Stimulated activated naive B cell treated with anti-CD40 and anti-IgM and Interleukin-4, amounts not matched to agents 10 μg/mL and 1 μg/mL and 100 μg/mL, for 72 hours (primary cell): ENCODE measurements at regions not wholly inside any gene's neighbourhood (a gene's known extent, or its start where the extent isn't known, plus 50 kb on each side); places are given as distances from the start of the nearest gene placed in this dataset.

Source experiments
- ATAC-seq, 2 donors: fragments of 150-1000 bp; cut with Tn5 transposase; replicated peaks; 2 replicates each; pipeline ENCODE4 v1.10.0; 2021; ENCODE audit warnings: moderate library complexity in 1 of 2
- DNase-seq: peaks from one replicate; pipeline ENCODE4 v3.0.0; 2021
- H3K27ac Mint-ChIP-seq: one replicate; pipeline ENCODE4 v1.8.0; 2022; ENCODE audit warnings: mild to moderate bottlenecking, mixed read lengths
- H3K27me3 Mint-ChIP-seq, 2 donors: one replicate each; pipeline ENCODE4 v1.8.0; 2022; ENCODE audit warnings: mixed read lengths in 2 of 2
- H3K36me3 Mint-ChIP-seq, 2 donors: one replicate each; pipeline ENCODE4 v1.8.0; 2022; ENCODE audit warnings: mixed read lengths in 2 of 2, mild to moderate bottlenecking in 1 of 2
- H3K4me1 Mint-ChIP-seq, 2 donors: one replicate each; pipeline ENCODE4 v1.8.0; 2022; ENCODE audit warnings: mixed read lengths in 2 of 2, mild to moderate bottlenecking in 1 of 2
- H3K4me3 Mint-ChIP-seq, 2 donors: one replicate each; pipeline ENCODE4 v1.8.0; 2022; ENCODE audit warnings: mild to moderate bottlenecking in 2 of 2, mixed read lengths in 2 of 2, moderate library complexity in 1 of 2
- H3K9me3 Mint-ChIP-seq, 2 donors: one replicate each; pipeline ENCODE4 v1.8.0; 2022; ENCODE audit warnings: mixed read lengths in 2 of 2, mild to moderate bottlenecking in 1 of 2

- Mint-ChIP-seq H3K4me3 (no peak overlapping the region), H3K27ac (no peak overlapping the region), H3K27me3 (peaks cover 0 to 6% of the 10 kb centered on the region in 2 donors), H3K9me3 (peaks cover 3 to 6% of the 10 kb centered on the region in 2 donors), H3K36me3 (no peaks in the 10 kb centered on the region), H3K4me1 (no peaks in the 10 kb centered on the region)
- DNase-seq (no peak), ATAC-seq (no peak)
These were observed 191.9 kb downstream of the URB2 start for GRCh38 chr1:229817936-229818335.

DNA sequence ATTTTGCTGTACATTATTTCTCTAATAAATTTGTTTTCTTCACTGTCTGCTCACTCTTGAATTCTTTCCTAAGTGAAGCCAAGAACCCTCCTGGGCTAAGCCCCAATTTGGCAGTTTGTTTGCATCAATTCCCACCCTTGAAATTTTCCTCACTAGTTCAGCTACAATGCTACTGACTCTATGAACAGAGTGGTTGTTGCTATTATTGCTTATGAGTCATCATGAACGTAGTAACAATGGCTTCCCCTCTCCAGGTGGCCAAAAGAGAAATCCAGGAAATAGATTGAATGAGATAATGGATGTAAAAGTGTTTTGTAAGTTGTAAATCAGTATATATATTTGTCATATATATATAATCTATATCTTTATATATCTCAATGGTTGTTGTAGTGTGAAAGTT lies 193.0 kb downstream of the URB2 start:
- Mint-ChIP-seq H3K4me1 (no peaks in the 10 kb centered on the region), H3K9me3 (peaks cover 3 to 6% of the 10 kb centered on the region in 2 donors), H3K27me3 (peaks cover 0 to 6% of the 10 kb centered on the region in 2 donors), H3K27ac (no peak overlapping the region), H3K36me3 (no peaks in the 10 kb centered on the region), H3K4me3 (no peak overlapping the region)
- DNase-seq (no peak), ATAC-seq (no peak)

DNA sequence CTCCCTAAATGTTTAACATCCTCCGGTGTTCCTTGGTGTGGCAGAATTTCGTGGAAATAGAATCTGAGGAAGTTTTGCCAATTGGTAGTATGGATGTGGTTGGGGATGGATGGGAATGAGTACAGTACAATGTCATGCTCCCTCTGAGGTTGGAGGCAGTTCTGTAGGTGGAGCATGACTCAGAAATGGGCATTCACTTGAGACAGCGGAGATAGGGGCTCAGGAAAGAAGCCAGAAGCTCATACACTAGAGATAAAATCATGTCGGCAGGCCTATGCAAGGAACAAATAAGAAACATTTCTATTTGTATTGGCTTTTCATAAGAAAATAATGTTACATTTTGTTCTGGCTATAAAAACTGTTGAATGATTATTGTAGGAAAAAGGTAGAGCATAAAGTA lies 196.0 kb downstream of the URB2 start:
- peaks cover 13 to 16% of the 10 kb centered on the region in 2 donors for H3K9me3 Mint-ChIP-seq
- no peak for ATAC-seq
- peaks cover 0 to 4% of the 10 kb centered on the region in 2 donors for H3K4me1 Mint-ChIP-seq
- no peak overlapping the region for H3K27ac Mint-ChIP-seq
- no peak overlapping the region for H3K4me3 Mint-ChIP-seq
- H3K27me3 Mint-ChIP-seq = peaks cover 0 to 10% of the 10 kb centered on the region in 2 donors
- H3K36me3 Mint-ChIP-seq = peaks cover 5% of the 10 kb centered on the region in 2 donors
- DNase-seq = no peak

GRCh38 chr1:229825042-229825441 lies 199.0 kb downstream of the URB2 start:
- Mint-ChIP-seq H3K27me3 (peaks cover 0 to 8% of the 10 kb centered on the region in 2 donors), H3K27ac (no peak overlapping the region), H3K36me3 (peaks cover 7 to 8% of the 10 kb centered on the region in 2 donors), H3K4me3 (no peak overlapping the region), H3K4me1 (peaks cover 0 to 4% of the 10 kb centered on the region in 2 donors), H3K9me3 (peaks cover 14 to 19% of the 10 kb centered on the region in 2 donors)
- no peak for ATAC-seq
- DNase-seq = no peak

DNA sequence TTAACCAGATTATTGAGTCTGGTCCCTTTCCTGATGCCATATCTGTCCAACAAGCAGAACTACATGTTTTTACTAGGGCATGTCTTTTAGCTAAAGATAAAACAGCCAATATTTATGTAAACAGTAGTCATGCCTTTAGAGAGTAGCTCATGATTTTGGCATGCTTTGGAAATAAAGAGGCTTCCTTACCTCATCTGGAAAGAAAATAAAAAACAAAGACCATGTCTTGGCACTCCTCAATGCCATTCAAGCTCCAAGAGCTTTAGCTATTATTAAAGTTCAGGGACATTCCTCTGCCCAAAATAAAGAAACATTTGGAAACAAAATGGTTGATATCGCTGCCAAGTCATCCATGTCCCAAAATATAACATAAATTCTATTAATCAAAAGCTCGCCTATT lies 202.4 kb downstream of the URB2 start:
- ATAC-seq = no peak

DNA sequence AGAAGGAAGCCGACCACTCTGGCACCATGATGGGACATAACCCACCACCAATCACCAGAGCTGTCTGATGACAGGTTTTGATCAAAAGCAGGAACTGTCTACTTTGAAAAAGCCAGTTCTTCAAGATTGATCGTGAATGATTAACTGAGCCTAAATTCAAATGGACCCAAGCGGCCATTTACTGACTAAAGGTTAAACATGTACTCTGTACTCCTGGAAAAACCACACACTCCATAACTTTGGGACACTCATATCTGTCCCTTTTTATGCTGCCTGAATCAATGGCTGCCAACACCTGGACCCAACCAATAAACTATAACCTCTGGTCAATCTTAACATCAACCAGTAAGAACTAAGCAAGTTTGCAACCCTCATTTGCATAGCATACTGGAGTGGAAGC lies 206.6 kb downstream of the URB2 start:
- no peak overlapping the region for H3K27ac Mint-ChIP-seq
- no peaks in the 10 kb centered on the region for H3K36me3 Mint-ChIP-seq
- DNase-seq = no peak
- no peak overlapping the region for H3K4me3 Mint-ChIP-seq
- peaks cover 0 to 1% of the 10 kb centered on the region in 2 donors for H3K4me1 Mint-ChIP-seq
- no peak for ATAC-seq
- H3K27me3 Mint-ChIP-seq = peaks cover 0 to 13% of the 10 kb centered on the region in 2 donors
- peaks cover 0 to 6% of the 10 kb centered on the region in 2 donors for H3K9me3 Mint-ChIP-seq

More for the DNA sequence above, 202.4 kb downstream of the URB2 start:
- Mint-ChIP-seq H3K4me1 (peaks cover 0 to 4% of the 10 kb centered on the region in 2 donors), H3K4me3 (no peak overlapping the region), H3K27me3 (peaks cover 0 to 18% of the 10 kb centered on the region in 2 donors), H3K9me3 (peaks cover 14 to 19% of the 10 kb centered on the region in 2 donors), H3K27ac (no peak overlapping the region), H3K36me3 (peaks cover 7 to 8% of the 10 kb centered on the region in 2 donors)
- DNase-seq = no peak

DNA sequence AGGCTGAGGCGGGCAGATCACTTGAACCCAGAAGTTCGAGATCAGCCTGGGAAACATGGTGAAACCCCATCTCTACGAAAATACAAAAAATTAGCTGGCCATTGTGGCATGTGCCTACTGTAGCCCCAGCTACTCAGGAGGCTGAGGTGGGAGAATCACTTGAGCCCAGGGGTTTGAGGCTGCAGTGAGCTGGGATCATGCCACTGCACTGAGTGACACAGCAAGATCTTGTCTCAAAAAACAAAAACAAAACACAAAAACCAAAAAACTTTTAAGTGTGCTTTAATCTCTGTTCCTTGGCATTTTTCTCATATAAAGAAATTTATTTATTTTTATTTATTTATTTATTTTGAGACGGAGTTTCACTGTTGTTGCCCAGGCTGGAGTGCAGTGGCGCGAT lies 208.2 kb downstream of the URB2 start:
- Mint-ChIP-seq H3K27ac (no peak overlapping the region), H3K36me3 (no peaks in the 10 kb centered on the region), H3K4me3 (no peak overlapping the region), H3K9me3 (no peaks in the 10 kb centered on the region), H3K27me3 (peaks cover 0 to 13% of the 10 kb centered on the region in 2 donors), H3K4me1 (peaks cover 0 to 1% of the 10 kb centered on the region in 2 donors)
- ATAC-seq (no peak), DNase-seq (no peak)

GRCh38 chr1:229835226-229835625 lies 209.2 kb downstream of the URB2 start:
- no peaks in the 10 kb centered on the region for H3K36me3 Mint-ChIP-seq
- DNase-seq (no peak), ATAC-seq (no peak)

GRCh38 chr1:229836324-229836723 lies 210.3 kb downstream of the URB2 start:
- Mint-ChIP-seq H3K27me3 (peaks cover 0 to 8% of the 10 kb centered on the region in 2 donors), H3K27ac (no peak overlapping the region), H3K36me3 (no peaks in the 10 kb centered on the region), H3K4me1 (peaks cover 4% of the 10 kb centered on the region in 2 donors), H3K9me3 (no peaks in the 10 kb centered on the region), H3K4me3 (no peak overlapping the region)
- ATAC-seq = no peak
- no peak for DNase-seq

More at GRCh38 chr1:229835226-229835625, 209.2 kb downstream of the URB2 start:
- no peak overlapping the region for H3K4me3 Mint-ChIP-seq
- H3K9me3 Mint-ChIP-seq = no peaks in the 10 kb centered on the region
- H3K27ac Mint-ChIP-seq = no peak overlapping the region
- peaks cover 0 to 1% of the 10 kb centered on the region in 2 donors for H3K4me1 Mint-ChIP-seq
- peaks cover 0 to 13% of the 10 kb centered on the region in 2 donors for H3K27me3 Mint-ChIP-seq

DNA sequence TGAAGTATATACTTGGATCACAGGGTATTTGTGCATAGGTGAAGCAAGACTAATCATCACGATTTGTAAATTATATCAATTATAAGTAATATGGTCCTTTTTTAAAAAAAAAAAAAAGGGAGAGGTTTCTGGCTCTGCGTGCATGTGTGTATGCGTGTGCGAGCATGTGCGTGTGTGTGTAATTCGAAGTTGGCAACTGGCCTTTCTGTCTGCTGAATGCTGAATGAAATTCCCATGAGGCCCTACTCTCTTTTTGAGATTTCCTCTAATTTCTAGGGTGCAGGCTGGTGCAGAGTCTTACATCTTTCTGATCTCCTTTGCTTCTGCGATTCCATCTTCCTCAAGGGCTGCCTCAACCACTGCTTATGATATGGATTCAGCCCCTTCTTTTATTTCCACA lies 212.2 kb downstream of the URB2 start:
- no peaks in the 10 kb centered on the region for H3K36me3 Mint-ChIP-seq
- H3K27ac Mint-ChIP-seq = no peak overlapping the region
- no peak overlapping the region for H3K4me3 Mint-ChIP-seq
- peaks cover 6 to 8% of the 10 kb centered on the region in 2 donors for H3K4me1 Mint-ChIP-seq
- H3K9me3 Mint-ChIP-seq = no peaks in the 10 kb centered on the region
- H3K27me3 Mint-ChIP-seq = peaks cover 0 to 3% of the 10 kb centered on the region in 2 donors
- ATAC-seq = no peak
- DNase-seq = no peak

DNA sequence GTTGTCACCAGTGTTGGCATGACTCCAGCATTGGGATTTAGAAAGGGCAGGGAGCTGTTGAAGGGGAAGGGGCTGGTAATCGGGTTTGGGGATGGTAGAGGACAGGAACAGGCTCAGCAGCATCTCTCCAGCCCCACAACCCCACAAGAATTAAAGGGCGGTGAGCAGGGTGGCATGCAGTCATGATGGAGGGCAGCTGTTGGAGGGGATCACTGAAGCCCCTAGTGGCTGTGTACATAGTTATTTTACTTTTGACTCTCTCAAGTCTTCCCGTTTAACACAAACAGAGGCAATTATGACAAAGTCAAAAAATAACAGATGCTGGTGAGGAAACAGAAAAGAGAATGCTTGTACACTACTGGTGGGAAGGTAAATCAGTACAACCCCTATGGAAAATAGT lies 213.8 kb downstream of the URB2 start:
- Mint-ChIP-seq H3K9me3 (no peaks in the 10 kb centered on the region), H3K4me3 (no peak overlapping the region), H3K27me3 (peaks cover 0 to 3% of the 10 kb centered on the region in 2 donors), H3K36me3 (no peaks in the 10 kb centered on the region), H3K4me1 (peaks cover 13 to 23% of the 10 kb centered on the region in 2 donors), H3K27ac (no peak overlapping the region)
- DNase-seq (no peak), ATAC-seq (no peak)

GRCh38 chr1:229841230-229841629 lies 215.2 kb downstream of the URB2 start:
- Mint-ChIP-seq H3K27me3 (no peaks in the 10 kb centered on the region), H3K4me3 (no peak overlapping the region), H3K9me3 (no peaks in the 10 kb centered on the region), H3K36me3 (no peaks in the 10 kb centered on the region), H3K27ac (peak overlapping the region; percentile 65), H3K4me1 (peaks cover 19 to 37% of the 10 kb centered on the region in 2 donors)
- peak; percentile 67 to 86 for ATAC-seq
- no peak for DNase-seq

DNA sequence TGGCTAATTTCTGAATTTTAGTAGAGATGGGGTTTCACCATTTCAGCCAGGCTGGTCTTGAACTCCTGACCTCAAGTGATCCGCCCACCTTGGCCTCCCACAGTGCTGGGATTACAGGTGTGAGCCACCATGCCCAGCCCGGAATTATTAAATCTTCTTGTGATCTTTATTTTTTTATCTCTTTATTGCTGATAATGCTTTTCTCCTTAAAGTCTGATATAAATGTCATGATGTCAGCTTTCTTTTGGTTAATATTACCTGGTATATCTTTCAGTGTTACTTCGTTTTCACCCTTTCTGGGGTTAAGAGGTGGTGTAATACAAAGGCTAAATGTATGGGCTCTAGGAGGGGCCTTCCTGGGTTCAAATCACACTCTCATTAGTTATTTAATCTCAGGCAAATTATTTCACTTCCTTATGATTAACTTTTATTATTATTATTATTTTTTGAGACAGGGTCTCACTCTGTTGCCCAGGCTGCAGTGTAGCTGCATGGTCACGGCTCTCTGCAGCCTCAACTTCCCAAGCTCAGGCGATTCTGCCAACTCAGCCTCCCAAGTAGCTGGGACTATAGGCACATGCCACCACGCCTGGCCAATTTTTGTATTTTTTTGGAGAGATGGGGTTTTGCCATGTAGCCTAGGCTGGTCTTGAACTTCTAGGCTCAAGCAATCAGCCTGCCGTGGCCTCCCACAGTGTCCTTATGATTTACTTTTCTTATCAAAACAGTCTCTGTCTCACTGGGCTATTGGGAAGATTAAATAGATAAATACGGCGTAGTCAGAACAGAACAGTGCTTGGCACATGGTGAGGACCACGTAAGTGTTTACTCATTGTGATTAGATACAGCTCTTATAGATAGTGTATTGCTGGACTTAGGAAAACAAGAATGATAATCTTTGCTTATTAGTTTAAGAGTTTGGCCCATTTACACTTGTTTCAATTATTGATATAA lies 216.5 kb downstream of the URB2 start:
- DNase-seq (no peak), ATAC-seq (no peak)
- no peaks in the 10 kb centered on the region for H3K9me3 Mint-ChIP-seq
- H3K27ac Mint-ChIP-seq = peak overlapping the region; percentile 65
- no peaks in the 10 kb centered on the region for H3K27me3 Mint-ChIP-seq
- peaks cover 18 to 37% of the 10 kb centered on the region in 2 donors for H3K4me1 Mint-ChIP-seq
- no peaks in the 10 kb centered on the region for H3K36me3 Mint-ChIP-seq
- H3K4me3 Mint-ChIP-seq = no peak overlapping the region

- H3K27me3 Mint-ChIP-seq = no peaks in the 10 kb centered on the region
- ATAC-seq = no peak
- DNase-seq = no peak
- no peaks in the 10 kb centered on the region for H3K9me3 Mint-ChIP-seq
- H3K36me3 Mint-ChIP-seq = no peaks in the 10 kb centered on the region
- H3K4me1 Mint-ChIP-seq = peaks cover 18 to 37% of the 10 kb centered on the region in 2 donors
- H3K4me3 Mint-ChIP-seq = no peak overlapping the region
- H3K27ac Mint-ChIP-seq = no peak overlapping the region
These were observed 217.7 kb downstream of the URB2 start for GRCh38 chr1:229843627-229844238.
